ENCODE measurements at regions not wholly inside any gene's neighbourhood (a gene's known extent, or its start where the extent isn't known, plus 50 kb on each side); places are given as distances from the start of the nearest gene placed in this dataset.

- H3K9me3 ChIP-seq (ENCODE audit: low read depth, low read length) = no peaks in the 10 kb centered on the region
- H3K27me3 ChIP-seq (ENCODE audit: insufficient read depth, low read length) = peaks cover 7% of the 10 kb centered on the region
- H3K4me3 ChIP-seq (ENCODE audit: low read length) = no peak overlapping the region
These were observed 167.6 kb downstream of the WT1 start for GRCh38 chr11:32267679-32268187.

GRCh38 chr11:32273931-32274330 is 161.4 kb downstream of the WT1 start:
- no peaks in the 10 kb centered on the region for H3K27me3 ChIP-seq (ENCODE audit: insufficient read depth, low read length)
- H3K9me3 ChIP-seq (ENCODE audit: low read depth, low read length) = no peaks in the 10 kb centered on the region
- no peaks in the 10 kb centered on the region for H3K4me1 ChIP-seq (ENCODE audit: insufficient read depth, low read length)
- no peak overlapping the region for H3K4me3 ChIP-seq (ENCODE audit: low read length)

More at GRCh38 chr11:32267679-32268187, 167.6 kb downstream of the WT1 start:
- H3K4me1 ChIP-seq (ENCODE audit: insufficient read depth, low read length) = no peaks in the 10 kb centered on the region

- H3K27me3 ChIP-seq (ENCODE audit: insufficient read depth, low read length) = no peaks in the 10 kb centered on the region
- H3K9me3 ChIP-seq (ENCODE audit: low read depth, low read length) = no peaks in the 10 kb centered on the region
- no peaks in the 10 kb centered on the region for H3K4me1 ChIP-seq (ENCODE audit: insufficient read depth, low read length)
- no peak overlapping the region for H3K4me3 ChIP-seq (ENCODE audit: low read length)
These were observed 155.7 kb downstream of the WT1 start for GRCh38 chr11:32279672-32280071.

GRCh38 chr11:32280339-32280738 is 155.0 kb downstream of the WT1 start:
- no peaks in the 10 kb centered on the region for H3K27me3 ChIP-seq (ENCODE audit: insufficient read depth, low read length)
- H3K4me3 ChIP-seq (ENCODE audit: low read length) = no peak overlapping the region
- no peaks in the 10 kb centered on the region for H3K4me1 ChIP-seq (ENCODE audit: insufficient read depth, low read length)
- H3K9me3 ChIP-seq (ENCODE audit: low read depth, low read length) = no peaks in the 10 kb centered on the region

GRCh38 chr11:32288276-32288675 is 147.1 kb downstream of the WT1 start:
- no peaks in the 10 kb centered on the region for H3K9me3 ChIP-seq (ENCODE audit: low read depth, low read length)
- no peaks in the 10 kb centered on the region for H3K27me3 ChIP-seq (ENCODE audit: insufficient read depth, low read length)
- H3K4me1 ChIP-seq (ENCODE audit: insufficient read depth, low read length) = no peaks in the 10 kb centered on the region
- H3K4me3 ChIP-seq (ENCODE audit: low read length) = no peak overlapping the region

DNA sequence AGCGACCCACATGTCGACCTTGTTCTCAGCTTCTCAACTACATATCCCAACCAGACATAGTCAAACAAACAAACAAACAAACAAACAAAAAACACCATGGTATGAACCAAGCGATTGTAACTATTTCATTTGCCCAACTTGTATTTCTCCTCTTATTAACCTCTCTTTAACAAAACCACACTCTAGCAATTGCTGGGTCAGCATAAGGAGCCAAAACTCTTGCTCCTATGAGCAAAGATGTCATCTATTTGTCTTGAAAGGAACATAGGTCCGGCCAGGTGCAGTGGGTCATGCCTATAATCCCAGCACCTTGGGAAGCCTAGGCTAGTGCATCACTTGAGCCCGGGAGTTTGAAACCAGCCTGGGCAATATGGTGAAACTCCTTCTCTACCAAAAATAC is 145.6 kb downstream of the WT1 start:
- Histone ChIP-seq H3K9me3 (ENCODE audit: low read depth, low read length) (no peaks in the 10 kb centered on the region), H3K4me3 (ENCODE audit: low read length) (no peak overlapping the region), H3K4me1 (ENCODE audit: insufficient read depth, low read length) (no peaks in the 10 kb centered on the region), H3K27me3 (ENCODE audit: insufficient read depth, low read length) (no peaks in the 10 kb centered on the region)

DNA sequence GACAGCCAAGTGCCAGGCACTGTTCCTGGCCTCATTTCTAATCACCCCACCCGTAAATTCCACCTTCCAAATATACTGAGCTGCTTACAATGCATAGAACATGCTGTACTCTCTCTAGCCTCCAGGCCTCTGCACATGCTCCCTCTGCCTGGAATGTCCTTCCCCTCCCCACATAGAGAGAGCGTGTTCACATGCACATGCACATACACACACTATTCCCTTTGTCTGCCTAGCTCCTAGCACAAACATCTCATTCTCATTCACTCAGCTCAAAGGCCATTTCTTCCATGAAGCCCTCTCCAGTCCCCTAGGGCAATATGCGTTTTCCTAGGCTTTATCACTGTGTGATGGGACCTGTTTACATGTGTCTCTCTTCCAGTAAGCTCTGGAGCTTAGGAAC is 144.6 kb downstream of the WT1 start:
- Histone ChIP-seq H3K4me1 (ENCODE audit: insufficient read depth, low read length) (no peaks in the 10 kb centered on the region), H3K27me3 (ENCODE audit: insufficient read depth, low read length) (no peaks in the 10 kb centered on the region), H3K9me3 (ENCODE audit: low read depth, low read length) (no peaks in the 10 kb centered on the region), H3K4me3 (ENCODE audit: low read length) (no peak overlapping the region)

- H3K27me3 ChIP-seq (ENCODE audit: insufficient read depth, low read length) = no peaks in the 10 kb centered on the region
- no peak overlapping the region for H3K4me3 ChIP-seq (ENCODE audit: low read length)
- H3K4me1 ChIP-seq (ENCODE audit: insufficient read depth, low read length) = no peaks in the 10 kb centered on the region
- no peaks in the 10 kb centered on the region for H3K9me3 ChIP-seq (ENCODE audit: low read depth, low read length)
These were observed 137.7 kb downstream of the WT1 start for GRCh38 chr11:32297611-32298011.

DNA sequence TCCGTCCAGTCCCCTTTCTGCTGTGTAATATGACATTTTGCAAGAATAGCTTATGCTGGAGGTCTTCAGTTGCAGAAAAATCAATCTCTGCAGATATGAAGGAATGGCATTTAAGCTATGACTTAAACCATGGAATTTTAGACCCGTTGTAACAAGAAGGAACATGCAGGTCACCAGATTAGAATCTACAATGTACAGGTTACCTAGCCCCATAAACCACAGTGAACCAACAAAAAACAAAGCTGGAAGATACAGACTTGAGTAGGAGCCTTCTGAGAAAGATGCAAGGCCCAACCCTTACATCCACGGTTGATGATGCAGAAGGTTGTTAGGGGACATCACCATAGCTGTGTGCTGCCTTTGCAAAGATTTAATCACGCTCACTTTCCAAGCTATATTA is 132.5 kb downstream of the WT1 start:
- no peaks in the 10 kb centered on the region for H3K27me3 ChIP-seq (ENCODE audit: insufficient read depth, low read length)
- no peaks in the 10 kb centered on the region for H3K9me3 ChIP-seq (ENCODE audit: low read depth, low read length)
- no peak overlapping the region for H3K4me3 ChIP-seq (ENCODE audit: low read length)
- no peaks in the 10 kb centered on the region for H3K4me1 ChIP-seq (ENCODE audit: insufficient read depth, low read length)

- Histone ChIP-seq H3K27me3 (ENCODE audit: insufficient read depth, low read length) (no peaks in the 10 kb centered on the region), H3K4me3 (ENCODE audit: low read length) (no peak overlapping the region), H3K9me3 (ENCODE audit: low read depth, low read length) (no peaks in the 10 kb centered on the region), H3K4me1 (ENCODE audit: insufficient read depth, low read length) (no peaks in the 10 kb centered on the region)
These were observed 130.8 kb downstream of the WT1 start for GRCh38 chr11:32304521-32304920.

- Histone ChIP-seq H3K27me3 (ENCODE audit: insufficient read depth, low read length) (no peaks in the 10 kb centered on the region), H3K4me3 (ENCODE audit: low read length) (no peak overlapping the region), H3K9me3 (ENCODE audit: low read depth, low read length) (no peaks in the 10 kb centered on the region), H3K4me1 (ENCODE audit: insufficient read depth, low read length) (no peaks in the 10 kb centered on the region)
These were observed 129.9 kb downstream of the WT1 start for GRCh38 chr11:32305460-32305859.

- Histone ChIP-seq H3K27me3 (ENCODE audit: insufficient read depth, low read length) (no peaks in the 10 kb centered on the region), H3K4me3 (ENCODE audit: low read length) (no peak overlapping the region)
These were observed 127.9 kb downstream of the WT1 start for GRCh38 chr11:32307471-32307870.

DNA sequence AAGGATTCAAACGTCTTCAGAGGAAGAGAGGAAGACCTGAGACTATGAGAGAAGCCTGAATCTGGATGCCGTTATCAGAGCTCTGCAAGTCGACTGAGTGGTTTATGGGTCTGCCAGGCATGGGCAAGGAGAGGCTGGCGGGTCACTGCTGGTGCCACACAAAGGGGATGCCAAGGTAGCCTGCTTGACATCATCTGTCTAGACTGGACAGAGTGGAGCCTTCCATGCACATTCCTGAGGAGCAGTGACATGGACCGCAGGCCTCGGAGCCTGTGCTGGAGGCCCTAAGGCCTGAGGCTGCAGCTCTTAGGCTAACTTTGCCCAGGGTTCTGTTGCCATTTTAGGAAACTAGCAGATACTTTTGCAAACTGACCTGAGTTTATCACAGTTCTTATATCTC is 127.4 kb downstream of the WT1 start:
- no peaks in the 10 kb centered on the region for H3K4me1 ChIP-seq (ENCODE audit: insufficient read depth, low read length)
- H3K9me3 ChIP-seq (ENCODE audit: low read depth, low read length) = no peaks in the 10 kb centered on the region
- H3K4me3 ChIP-seq (ENCODE audit: low read length) = no peak overlapping the region
- H3K27me3 ChIP-seq (ENCODE audit: insufficient read depth, low read length) = no peaks in the 10 kb centered on the region

More at GRCh38 chr11:32307471-32307870, 127.9 kb downstream of the WT1 start:
- H3K9me3 ChIP-seq (ENCODE audit: low read depth, low read length) = no peaks in the 10 kb centered on the region
- H3K4me1 ChIP-seq (ENCODE audit: insufficient read depth, low read length) = no peaks in the 10 kb centered on the region

DNA sequence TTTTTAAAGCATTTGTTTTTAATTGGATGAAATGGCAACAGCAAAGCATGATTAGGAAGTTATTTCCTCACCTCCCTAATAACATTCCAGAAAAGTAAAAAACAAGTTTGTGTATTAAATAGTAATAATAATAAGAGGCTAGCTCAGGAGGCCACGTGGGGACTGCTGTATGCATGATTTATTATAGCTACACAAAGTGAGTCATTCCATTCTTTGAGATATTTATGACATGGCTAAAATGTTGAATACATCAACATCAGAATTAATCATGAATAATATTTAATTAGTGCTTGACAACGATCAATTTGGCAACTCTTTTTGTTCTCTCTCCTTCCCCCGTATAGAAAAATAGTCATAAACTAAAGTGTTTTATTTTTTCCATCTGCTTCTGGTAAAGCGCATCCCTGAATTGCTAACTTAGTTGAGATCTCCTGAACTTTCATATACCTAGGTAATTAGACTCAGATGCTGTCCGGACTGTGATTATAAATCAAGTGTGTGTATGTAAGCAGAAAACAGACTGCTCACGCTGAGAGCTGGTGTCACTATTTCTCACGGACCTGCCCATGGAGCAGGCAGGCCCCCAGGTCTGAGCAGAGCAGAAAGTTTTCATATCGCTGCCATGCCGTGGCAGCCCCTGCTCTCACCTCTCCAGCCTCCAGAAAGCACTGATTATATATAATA is 125.7 kb downstream of the WT1 start:
- Histone ChIP-seq H3K9me3 (ENCODE audit: low read depth, low read length) (no peaks in the 10 kb centered on the region), H3K27me3 (ENCODE audit: insufficient read depth, low read length) (no peaks in the 10 kb centered on the region), H3K4me3 (ENCODE audit: low read length) (no peak overlapping the region), H3K4me1 (ENCODE audit: insufficient read depth, low read length) (no peaks in the 10 kb centered on the region)

DNA sequence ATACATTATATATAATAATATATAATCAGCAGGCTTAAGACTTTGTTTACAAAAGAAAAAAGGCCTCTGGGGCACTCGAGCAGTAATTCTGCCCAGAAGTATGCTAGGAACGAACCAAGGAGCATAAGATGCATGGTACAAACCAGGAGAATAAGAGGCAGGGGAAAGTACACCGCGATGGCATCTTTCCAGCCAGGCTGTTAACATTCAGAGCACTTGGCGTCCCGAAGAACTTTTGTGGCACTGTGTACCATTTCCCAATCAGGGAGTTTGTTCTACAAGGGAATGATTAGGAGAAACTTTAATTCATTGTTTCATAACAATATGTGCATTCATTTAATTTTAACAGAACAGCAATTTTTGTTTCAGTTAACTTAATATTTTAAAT is 125.1 kb downstream of the WT1 start:
- no peaks in the 10 kb centered on the region for H3K4me1 ChIP-seq (ENCODE audit: insufficient read depth, low read length)
- H3K9me3 ChIP-seq (ENCODE audit: low read depth, low read length) = no peaks in the 10 kb centered on the region
- H3K4me3 ChIP-seq (ENCODE audit: low read length) = no peak overlapping the region
- H3K27me3 ChIP-seq (ENCODE audit: insufficient read depth, low read length) = no peaks in the 10 kb centered on the region

DNA sequence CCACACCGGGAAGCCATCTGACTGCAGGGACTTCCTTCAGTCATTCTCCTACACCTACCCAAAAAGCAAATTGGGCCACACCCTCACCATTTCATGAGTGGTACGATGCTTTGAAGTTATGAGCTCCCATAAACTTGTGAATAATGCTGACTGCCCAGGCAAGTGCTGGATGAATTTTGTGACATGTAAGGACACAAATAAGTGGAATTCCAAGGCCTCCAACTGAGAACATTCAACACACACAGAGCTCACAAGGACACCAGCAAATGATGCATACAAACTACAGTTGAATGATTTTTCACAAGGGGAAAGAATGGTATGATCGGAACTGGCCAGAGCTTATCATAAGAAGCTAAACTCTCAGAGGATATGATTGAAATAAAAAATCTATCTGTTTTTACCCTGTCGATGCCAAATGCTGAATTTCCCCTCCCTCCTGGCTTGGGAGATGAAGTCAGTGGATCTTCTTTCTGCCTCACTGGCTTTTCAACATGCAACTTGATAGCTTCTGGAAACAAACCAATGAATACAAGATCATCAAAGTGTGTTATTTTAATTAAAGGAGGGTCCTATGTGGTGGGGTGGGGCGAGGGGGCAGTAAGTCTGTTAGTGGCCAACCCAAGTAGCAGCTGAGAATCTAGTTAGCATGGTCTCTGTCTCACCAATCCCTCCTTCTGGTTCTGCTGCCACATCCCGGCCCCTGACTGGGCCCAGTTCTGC is 123.8 kb downstream of the WT1 start:
- H3K4me3 ChIP-seq (ENCODE audit: low read length) = no peak overlapping the region
- H3K9me3 ChIP-seq (ENCODE audit: low read depth, low read length) = no peaks in the 10 kb centered on the region
- H3K27me3 ChIP-seq (ENCODE audit: insufficient read depth, low read length) = no peaks in the 10 kb centered on the region
- H3K4me1 ChIP-seq (ENCODE audit: insufficient read depth, low read length) = no peaks in the 10 kb centered on the region
